ENCODE measurements at regions not wholly inside any gene's neighbourhood (a gene's known extent, or its start where the extent isn't known, plus 50 kb on each side); places are given as distances from the start of the nearest gene placed in this dataset.
"Not testable (repeated sequence)": the region's sequence is repeated elsewhere in the genome, so short reads cannot be mapped to it uniquely, and the experiment has no call there.

- DNase-seq (ENCODE audit: low read depth, low spot score) = not testable (repeated sequence)
Measured at GRCh38 chr2:22103617-22104016, 979.8 kb downstream of the TDRD15 start.

GRCh38 chr2:22110244-22110651, 986.5 kb downstream of the TDRD15 start:
- DNase-seq (ENCODE audit: low read depth, low spot score) = no peak

- no peak for DNase-seq (ENCODE audit: low read depth, low spot score)
Measured at GRCh38 chr2:22124003-22124402, 1000.2 kb downstream of the TDRD15 start.

- no peak for DNase-seq (ENCODE audit: low read depth, low spot score)
Measured at GRCh38 chr2:22126106-22126505, 1002.3 kb downstream of the TDRD15 start.

- DNase-seq (ENCODE audit: low read depth, low spot score) = no peak
Measured at GRCh38 chr2:22126978-22127377, 1003.2 kb downstream of the TDRD15 start.

- no peak for DNase-seq (ENCODE audit: low read depth, low spot score)
Measured at GRCh38 chr2:22134421-22134820, 1010.7 kb downstream of the TDRD15 start.

- DNase-seq (ENCODE audit: low read depth, low spot score) = no peak
Measured at GRCh38 chr2:22136446-22136845, 1012.7 kb downstream of the TDRD15 start.

GRCh38 chr2:22143840-22144239, 1020.1 kb downstream of the TDRD15 start:
- no peak for DNase-seq (ENCODE audit: low read depth, low spot score)

- DNase-seq (ENCODE audit: low read depth, low spot score) = no peak
Measured at GRCh38 chr2:22153931-22154613, 1030.3 kb downstream of the TDRD15 start.

GRCh38 chr2:22156661-22157060, 1032.9 kb downstream of the TDRD15 start:
- not testable (repeated sequence) for DNase-seq (ENCODE audit: low read depth, low spot score)

- no peak for DNase-seq (ENCODE audit: low read depth, low spot score)
Measured at GRCh38 chr2:22167256-22167655, 1043.5 kb downstream of the TDRD15 start.

- no peak for DNase-seq (ENCODE audit: low read depth, low spot score)
Measured at GRCh38 chr2:22175003-22175402, 1051.2 kb downstream of the TDRD15 start.

GRCh38 chr2:22185251-22185650, 1061.5 kb downstream of the TDRD15 start:
- DNase-seq (ENCODE audit: low read depth, low spot score) = no peak

- not testable (repeated sequence) for DNase-seq (ENCODE audit: low read depth, low spot score)
Measured at GRCh38 chr2:22186261-22186828, 1062.6 kb downstream of the TDRD15 start.

- DNase-seq (ENCODE audit: low read depth, low spot score) = no peak
Measured at GRCh38 chr2:22189893-22190480, 1066.2 kb downstream of the TDRD15 start.

GRCh38 chr2:22194218-22194617, 1070.5 kb downstream of the TDRD15 start:
- DNase-seq (ENCODE audit: low read depth, low spot score) = no peak

- DNase-seq (ENCODE audit: low read depth, low spot score) = no peak
Measured at GRCh38 chr2:22196806-22197205, 1073.0 kb downstream of the TDRD15 start.

GRCh38 chr2:22198381-22199283, 1074.9 kb downstream of the TDRD15 start:
- no peak for DNase-seq (ENCODE audit: low read depth, low spot score)

GRCh38 chr2:22199994-22200393, 1076.2 kb downstream of the TDRD15 start:
- DNase-seq (ENCODE audit: low read depth, low spot score) = no peak

- no peak for DNase-seq (ENCODE audit: low read depth, low spot score)
Measured at GRCh38 chr2:22209545-22209944, 1085.8 kb downstream of the TDRD15 start.

GRCh38 chr2:22213237-22213636, 1089.5 kb downstream of the TDRD15 start:
- DNase-seq (ENCODE audit: low read depth, low spot score) = no peak

GRCh38 chr2:22215517-22215916, 1091.7 kb downstream of the TDRD15 start:
- no peak for DNase-seq (ENCODE audit: low read depth, low spot score)

Data from astrocyte of the hippocampus (primary cell).